T-helper 2 cell (primary cell): ENCODE measurements at regions not wholly inside any gene's neighbourhood (a gene's known extent, or its start where the extent isn't known, plus 50 kb on each side); places are given as distances from the start of the nearest gene placed in this dataset.
"Not testable (repeated sequence)": the region's sequence is repeated elsewhere in the genome, so short reads cannot be mapped to it uniquely, and the experiment has no call there.

Experiments used
- DNase-seq, 5 experiments: peaks; one replicate each; pipeline versions ENCODE4 v3.0.0 to v3.0.0-alpha.2; 2012 to 2022

DNA sequence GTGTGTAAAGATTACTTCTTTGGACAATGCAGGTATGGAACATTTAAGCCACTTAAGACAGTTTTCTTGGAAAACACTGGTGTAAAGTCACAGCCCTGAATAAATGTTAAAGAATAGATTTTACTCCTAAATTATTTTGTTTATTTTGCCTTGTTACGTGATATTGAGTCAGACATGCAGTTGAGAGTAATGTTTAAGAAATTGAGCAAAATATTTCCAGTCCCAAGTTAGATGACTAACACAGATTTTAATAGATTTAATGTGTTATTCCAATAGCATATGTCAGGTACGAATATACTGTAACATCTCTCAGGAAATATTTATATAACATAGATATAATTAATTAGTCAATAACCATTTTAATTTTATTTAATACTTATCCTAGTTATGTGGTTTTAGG lies 1361.7 kb downstream of the FSCB start:
- DNase-seq: no peak

DNA sequence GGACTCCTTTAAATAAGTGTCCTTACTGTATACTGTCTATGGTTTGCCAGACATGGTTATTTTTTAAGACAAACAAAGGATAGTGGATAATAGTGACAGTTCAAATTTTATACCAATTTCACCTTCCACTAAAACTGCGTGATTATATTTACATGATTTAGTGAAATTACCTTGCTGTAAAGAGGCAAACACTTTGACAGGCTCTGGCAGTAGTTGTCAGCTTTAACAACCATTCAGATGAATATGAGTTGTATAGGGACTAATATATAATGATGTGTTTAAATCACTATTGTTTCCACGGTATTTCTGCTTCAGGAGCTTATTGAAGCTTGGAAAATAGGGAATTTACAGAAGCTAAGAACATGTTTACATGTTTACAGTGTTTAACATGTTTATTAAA lies 1364.0 kb downstream of the FSCB start:
- DNase-seq: no peak

DNA sequence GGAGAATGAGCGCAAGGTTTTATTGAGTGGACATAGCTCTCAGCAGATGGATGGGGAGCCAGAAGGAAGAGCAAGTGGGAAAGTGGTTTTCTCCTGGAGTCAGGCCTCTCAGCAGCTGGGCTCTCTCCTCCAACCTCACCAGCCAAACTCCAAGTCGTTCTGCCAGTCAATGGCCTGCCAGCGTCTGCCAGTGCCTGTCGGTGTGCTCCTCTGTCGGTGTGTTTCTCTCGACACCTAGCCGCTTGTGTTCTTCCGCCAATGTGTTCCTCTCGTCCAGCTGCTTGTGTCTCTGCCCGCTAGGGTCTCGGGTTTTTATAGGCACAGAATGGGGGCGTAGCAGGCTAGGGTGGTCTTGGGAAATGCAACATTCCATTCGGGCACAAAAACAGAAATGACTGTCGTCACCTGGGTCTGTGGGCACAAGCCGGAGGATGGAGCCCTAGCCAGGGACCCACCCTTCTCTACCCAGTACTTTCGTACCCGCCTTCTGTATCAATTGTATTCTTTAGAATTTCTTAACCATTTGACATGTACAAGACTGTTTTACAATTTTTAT lies 1365.4 kb downstream of the FSCB start:
- DNase-seq: no peak

DNA sequence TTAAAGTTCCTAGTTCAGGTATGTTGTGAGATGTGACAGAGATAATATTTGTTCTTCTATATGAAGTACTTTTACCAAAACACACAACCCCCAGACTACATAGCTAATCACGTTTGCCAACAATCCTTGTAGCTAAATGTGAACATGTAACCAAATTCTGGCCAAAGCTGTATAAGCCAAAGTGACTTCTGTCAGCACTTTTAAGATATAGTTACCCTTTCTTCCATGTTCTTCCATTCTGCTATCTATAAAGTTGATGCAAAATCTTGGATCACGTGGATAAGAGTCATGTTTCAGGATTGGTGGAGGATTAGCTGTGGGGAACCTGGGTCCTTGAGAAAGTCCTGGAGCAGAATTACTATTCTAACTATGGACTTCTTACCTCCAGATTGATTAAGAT lies 1366.6 kb downstream of the FSCB start:
- no peak for DNase-seq

DNA sequence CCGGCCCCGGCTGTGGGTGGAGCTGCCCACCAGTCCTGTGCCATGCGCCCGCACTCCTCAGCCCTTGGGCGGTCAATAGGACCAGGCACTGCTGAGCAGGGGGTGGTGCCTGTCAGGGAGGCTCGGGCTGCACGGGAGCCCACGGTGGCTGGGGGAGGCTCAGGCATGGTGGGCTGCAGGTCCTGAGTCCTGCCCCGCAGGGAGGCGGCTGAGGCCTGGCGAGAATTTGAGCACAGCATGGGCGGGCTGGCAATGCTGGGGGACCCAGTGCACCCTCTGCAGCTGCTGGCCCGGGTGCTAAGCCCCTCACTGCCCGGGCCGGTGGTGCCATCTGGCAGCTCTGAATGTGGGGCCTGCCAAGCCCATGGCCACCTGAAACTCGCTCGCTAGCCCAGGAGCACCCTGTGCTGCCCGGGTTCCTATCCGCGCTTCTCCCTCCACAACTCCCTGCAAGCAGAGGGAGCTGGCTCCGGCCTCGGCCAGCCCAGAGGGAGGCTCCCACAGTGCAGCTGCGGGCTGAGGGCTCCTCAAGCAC lies 1371.1 kb downstream of the FSCB start:
- no peak for DNase-seq

DNA sequence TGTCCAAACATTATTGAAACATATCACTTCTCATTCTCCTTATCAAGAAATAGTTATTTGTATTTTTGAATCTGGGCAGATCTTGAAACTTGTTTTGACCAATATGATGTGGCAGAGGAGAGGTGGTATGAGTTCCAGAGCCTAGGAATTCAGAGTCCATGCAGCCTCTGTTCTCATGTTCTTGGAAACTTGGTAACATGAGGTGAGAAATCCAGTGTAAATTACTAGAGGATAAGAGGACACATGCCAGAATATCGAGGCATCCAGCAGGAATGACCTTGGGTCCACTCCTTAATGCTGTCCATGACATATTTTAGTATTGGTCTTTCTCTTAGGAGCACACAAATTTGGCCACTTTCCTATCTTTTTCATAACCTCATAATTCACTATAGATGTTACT lies 1374.6 kb downstream of the FSCB start:
- no peak for DNase-seq

DNA sequence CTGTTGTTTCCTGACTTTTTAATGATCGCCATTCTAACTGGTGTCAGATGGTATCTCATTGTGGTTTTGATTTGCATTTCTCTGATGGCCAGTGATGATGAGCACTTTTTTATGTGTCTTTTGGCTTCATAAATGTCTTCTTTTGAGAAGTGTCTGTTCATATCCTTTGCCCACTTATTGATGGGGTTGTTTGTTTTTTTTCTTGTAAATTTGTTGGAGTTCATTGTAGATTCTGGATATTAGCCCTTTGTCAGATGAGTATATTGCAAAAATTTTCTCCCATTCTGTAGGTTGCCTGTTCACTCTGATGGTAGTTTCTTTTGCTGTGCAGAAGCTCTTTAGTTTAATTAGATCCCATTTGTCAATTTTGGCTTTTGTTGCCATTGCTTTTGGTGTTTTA lies 1378.7 kb downstream of the FSCB start:
- not testable (repeated sequence) for DNase-seq

DNA sequence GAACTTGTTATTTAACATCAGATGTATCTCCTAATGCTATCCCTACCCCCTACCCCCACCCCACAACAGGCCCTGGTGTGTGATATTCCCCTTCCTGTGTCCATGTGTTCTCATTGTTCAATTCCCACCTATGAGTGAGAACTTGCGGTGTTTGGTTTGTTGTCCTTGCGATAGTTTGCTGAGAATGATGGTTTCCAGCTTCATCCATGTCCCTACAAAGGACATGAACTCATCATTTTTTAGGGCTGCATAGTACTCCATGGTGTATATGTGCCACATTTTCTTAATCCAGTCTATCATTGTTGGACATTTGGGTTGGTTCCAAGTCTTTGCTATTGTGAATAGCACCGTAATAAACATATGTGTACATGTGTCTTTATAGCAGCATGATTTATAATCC lies 1379.2 kb downstream of the FSCB start:
- DNase-seq: not testable (repeated sequence)

DNA sequence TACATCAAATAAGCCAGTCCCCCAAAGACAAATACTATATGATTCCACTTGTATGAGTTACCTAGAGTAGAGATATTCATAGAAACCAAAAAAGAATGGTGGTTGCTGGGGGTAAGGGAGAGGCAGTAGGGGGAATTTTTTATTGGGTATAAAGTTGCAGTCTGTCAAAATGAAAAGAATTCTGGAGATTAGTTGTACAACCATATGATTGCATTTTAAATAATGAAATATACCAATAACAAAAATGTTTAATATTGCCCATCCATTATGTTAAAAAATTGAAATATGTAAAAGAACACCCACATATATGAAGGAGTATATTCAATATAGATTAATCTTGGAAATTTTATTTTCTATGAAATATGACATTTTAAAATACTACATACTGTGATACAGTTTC lies 1383.5 kb downstream of the FSCB start:
- DNase-seq: no peak

DNA sequence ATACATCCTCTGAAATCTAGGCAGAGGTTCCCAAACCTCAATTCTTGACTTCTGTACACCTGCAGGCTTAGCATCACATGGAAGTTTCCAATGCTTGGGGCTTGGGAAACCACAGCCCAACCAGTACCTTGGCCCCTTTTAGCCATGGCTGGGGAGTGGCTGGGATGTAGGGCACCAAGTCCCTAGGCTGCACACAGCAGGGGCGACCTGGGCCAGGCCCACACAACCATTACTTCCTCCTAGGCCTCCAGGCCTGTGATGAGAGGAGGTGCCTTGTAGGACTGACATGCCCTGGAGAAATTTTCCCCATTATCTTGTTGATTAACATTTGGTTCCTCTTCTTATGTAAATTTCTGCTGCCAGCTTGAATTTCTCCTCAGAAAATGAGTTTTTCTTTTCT lies 1387.4 kb downstream of the FSCB start:
- DNase-seq: no peak

DNA sequence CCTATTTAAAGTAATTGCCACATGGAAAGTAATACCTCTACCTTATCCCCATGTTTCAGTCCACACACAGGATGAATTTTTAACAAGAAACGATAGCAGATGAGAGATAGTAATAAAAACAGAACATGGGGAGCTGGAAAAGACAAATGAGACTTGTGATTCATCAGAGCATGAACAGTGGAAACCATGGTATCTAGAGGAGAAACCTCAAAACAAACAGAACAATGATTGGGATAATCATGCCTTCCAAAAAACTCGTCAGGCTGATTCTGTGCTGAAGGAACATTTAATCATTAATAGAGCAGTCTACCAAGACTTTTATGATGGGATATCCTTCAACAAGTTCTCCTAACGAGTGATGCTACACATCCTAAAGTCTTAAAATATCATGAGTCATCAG lies 1390.7 kb downstream of the FSCB start:
- no peak for DNase-seq

DNA sequence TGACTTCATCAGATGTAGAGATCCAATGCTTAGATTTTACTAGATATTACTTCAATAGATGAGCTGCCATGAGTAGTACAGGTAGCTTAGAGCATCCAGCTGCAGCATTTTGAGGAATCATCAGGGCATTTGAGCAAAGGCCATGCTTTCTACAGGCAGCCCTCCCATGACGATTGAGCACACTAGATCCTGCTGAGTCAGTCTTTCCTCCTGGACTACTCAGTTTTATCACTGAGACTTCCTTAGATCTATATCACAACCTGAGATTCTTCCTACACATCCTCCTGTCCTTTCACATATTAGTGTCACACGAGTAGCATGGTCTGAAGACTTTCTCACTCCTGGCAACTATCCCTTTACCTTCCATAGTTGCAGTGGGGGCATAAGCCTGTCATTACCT lies 1401.8 kb downstream of the FSCB start:
- no peak for DNase-seq

DNA sequence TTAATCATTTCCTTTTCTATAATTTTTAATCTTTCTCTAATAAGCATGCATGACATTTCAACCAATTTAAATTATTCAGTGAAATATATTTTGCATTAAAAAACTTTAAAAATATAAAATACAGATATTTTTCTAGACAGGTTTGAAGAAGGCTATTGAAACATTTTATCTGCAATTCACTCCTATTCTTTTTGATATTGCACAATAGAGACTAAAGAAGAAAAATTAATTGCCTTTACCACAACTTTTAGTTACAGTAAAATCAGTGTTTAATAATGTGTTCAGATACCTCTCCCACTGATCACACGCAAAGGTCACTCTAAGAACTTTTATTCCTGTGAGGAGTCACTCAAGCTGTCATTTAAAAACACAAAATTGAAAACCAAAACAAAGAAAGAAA lies 1416.7 kb downstream of the FSCB start:
- no peak for DNase-seq

DNA sequence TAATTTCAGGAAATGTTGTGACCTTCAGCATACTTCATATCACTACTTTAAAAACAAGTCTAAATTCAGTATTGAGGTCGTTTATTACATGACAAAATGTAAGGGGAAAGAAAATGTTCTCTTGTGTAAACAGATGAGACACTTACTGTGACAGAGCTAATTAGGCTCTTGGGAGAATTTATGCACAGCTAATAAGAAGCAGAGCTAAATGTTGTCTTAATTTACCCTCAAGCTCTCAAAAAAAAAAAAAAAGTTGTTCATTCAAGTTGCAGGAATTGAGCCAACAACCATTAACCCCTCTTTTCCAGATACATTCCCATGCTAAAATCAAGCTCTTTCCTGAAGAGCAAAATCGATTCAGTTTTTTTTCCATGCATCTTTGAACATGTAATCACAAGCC lies 1419.4 kb downstream of the FSCB start:
- no peak for DNase-seq

DNA sequence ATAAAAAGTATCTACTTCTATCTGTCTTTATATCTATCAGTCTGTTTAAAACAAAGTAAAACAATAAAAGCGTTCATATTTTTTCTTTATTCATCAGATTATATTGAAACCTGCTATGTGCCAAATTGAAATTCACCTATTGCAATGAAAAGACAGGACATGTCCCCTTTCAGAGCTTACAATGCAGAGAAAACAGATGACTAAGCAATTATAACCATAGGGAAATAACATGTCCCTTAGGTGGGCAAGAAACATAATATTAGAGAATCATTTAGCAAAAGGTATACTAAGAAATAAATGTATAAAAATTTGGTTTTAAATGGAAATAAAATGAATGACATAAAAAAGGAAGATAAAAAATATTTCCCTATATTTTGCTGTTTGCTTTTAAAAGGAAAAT lies 1421.3 kb downstream of the FSCB start:
- no peak for DNase-seq

DNA sequence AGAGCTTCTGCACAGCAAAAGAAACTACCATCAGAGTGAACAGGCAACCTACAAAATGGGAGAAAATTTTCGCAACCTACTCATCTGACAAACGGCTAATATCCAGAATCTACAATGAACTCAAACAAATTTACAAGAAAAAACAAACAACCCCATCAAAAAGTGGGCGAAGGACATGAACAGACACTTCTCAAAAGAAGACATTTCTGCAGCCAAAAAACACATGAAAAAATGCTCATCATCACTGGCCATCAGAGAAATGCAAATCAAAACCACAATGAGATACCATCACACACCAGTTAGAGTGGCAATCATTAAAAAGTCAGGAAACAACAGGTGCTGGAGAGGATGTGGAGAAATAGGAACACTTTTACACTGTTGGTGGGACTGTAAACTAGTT lies 1439.7 kb downstream of the FSCB start:
- DNase-seq: not testable (repeated sequence)

DNA sequence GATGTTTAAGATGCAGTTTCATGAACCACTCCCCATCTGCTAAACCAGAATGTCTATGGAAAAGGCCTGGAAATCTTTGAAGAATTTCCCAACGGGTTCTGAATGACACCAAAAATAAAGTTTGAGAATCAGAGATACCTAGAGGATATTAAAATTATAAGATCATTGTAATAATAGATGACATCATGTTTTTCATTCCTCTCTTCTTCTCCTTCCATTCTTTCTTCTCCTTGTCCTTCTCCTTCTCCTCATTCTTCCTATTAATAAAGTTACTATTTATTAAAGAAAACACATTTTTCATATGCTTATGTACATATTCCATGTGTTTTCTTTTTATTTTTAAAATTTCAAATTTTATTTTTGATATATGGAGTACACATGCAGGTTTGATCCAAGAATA lies 1449.4 kb downstream of the LRFN5 start:
- no peak for DNase-seq

DNA sequence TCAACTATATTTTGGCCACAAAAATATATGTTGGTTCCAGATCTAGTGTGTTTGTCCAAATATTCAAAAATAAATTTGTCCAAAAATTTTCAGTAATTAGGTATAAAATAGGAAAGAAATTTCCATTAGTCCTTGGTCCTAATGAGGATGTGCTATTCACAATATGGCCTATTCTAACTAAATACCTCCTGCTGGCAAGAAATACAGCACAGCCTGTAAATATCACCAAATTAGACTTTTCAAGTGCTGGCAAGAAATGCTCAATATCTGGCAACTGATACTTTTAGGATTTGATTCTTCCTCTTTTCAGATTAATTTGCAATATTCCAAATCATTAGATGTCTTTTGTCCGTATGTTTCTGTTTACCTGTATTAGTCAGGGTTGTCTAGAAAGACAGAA lies 1446.2 kb downstream of the LRFN5 start:
- no peak for DNase-seq

DNA sequence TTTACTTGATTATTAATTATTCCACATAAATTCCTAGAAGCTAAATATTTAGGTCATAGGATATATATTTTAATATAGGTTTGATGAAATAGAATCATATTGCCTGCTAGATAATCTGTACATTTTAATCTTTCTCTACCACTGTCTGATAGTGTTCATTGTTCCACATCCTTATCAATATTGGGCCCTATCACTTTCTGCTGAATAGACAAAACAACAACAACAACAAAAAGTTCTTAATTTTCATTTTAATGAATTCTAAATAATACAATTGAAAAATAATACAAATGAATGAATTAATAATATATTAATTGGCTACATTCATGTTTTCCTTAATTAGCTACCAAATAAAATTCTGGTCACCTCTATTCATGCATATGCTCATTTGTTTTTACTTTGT lies 1437.2 kb downstream of the LRFN5 start:
- DNase-seq: no peak

DNA sequence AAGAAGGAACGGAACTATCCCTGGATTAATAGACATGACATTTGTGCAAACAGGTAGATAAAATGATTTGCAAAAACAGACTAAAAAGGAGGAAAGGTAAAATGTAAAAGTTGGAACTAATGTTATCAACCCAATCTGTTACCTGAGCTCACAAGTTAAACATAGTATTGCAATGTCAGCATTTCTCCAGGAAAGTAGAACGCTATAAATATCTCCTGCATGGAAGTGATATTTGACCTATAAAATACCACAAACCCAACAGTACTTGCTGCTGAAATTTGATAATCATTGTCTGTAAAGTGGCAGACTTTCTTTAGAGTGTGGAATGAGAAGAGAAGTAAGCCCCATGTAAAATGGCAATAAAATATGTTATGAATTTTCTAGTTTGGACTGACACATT lies 1435.7 kb downstream of the LRFN5 start:
- no peak for DNase-seq

DNA sequence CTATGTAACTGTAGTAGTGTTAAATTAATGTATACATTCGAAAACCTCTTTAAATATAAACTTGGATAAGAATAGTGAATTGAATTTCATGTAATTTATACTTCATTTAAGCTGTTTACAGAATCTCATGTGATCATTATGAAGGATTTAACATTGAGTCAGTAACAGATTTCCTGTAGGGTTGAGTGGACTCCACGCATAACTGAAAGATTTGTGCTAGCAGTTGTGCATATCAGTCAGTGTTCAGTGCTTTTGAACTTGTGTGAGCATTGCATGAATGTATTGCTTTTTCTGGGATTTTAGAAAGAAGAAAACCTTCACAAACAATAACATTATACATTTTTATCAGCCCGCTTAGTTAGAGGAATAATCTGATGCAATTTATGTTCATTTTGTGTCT lies 1435.3 kb downstream of the LRFN5 start:
- DNase-seq: no peak

DNA sequence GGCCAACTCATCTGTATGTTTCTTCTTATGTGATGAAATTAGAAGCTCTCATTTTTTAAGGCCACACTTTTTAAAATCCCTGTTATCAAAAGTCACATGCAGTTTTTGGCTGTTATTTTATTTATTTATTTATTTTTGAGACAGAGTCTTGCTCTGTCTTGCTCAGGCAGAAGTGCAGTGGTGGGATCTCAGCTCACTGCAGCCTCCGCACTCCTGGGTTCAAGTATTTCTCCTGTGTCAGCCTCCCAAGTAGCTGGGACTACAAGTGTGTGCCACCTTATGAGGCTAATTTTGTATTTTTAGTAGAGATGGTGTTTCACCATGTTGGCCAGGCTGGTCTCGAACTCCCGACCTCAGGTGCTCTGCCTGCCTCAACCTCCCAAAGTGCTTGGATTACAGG lies 1434.5 kb downstream of the LRFN5 start:
- no peak for DNase-seq

DNA sequence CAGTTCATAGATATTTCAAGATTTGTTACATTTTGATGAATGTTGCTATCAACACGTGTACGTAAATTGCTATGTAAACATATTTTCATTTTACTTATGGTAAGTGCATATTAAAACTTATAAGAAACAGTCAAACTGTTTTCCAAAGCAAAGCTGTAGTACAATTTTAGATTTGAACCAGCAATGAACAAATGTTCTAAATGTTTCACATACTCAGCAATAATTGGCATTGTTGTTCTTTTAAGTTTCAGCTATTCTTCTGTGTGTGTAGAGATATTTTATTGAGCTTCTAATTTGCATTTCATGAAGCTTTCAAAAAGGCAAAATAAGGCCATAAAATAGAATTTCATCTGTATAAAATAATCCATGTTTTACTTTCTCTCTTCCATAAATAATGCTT lies 1433.2 kb downstream of the LRFN5 start:
- no peak for DNase-seq

DNA sequence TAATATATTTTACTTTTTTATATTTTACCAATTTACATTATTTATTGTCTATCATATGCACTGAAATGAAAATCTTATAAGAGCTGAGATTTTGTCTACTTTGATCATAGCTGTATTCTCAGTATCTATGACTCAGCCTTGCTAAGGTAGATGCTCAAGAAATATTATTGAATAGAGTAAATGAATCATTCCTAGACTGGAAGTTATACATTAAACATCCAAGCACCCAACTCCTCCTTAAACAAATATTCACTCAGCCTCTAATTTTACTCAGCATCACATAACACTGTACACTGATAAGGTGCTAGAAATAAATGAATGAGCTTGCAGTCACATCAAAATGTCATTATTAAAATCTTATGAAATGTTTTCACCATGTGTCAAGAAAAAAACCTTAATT lies 1424.9 kb downstream of the LRFN5 start:
- DNase-seq: no peak

DNA sequence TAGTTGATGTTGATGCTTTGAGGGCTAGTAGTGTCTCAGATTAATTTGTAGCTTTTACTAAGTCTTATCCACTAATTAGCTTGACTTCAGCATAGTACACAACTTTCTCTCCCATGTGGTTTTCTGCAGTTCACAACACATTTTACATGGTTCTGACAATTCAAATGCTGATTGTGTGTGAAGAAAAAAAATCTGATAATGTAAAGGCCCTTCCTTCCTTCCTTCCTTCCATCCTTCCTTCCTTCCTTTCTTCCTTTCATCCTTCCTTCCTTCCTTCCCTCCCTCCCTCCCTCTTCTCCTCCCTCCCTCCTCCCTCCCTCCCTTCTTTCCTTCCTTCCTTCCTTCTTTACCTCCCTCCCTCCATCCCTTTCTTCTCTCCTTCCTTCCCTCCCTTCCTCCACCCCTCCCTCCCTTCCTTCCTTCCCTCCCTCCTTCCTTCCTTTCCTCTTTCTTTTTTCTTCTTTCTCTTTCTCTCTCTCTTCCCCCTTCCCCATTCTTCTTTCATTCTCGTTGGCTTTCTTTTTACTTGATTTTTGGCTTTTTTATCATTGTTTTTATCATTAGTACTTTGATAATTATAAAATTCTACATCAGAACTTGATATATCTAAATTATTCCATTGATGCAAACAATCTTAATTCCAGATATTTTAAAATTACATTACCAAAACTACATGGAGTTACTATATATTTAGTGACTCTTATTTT lies 1415.6 kb downstream of the LRFN5 start:
- DNase-seq: no peak
